COLO829 (cell line): ENCODE measurements at regions not wholly inside any gene's neighbourhood (a gene's known extent, or its start where the extent isn't known, plus 50 kb on each side); places are given as distances from the start of the nearest gene placed in this dataset.
"Not testable (repeated sequence)": the region's sequence is repeated elsewhere in the genome, so short reads cannot be mapped to it uniquely, and the experiment has no call there.

Experiments
- DNase-seq: peaks from one replicate; pipeline ENCODE4 v3.0.0; 2012; ENCODE audit warnings: low spot score

- DNase-seq: no peak
Measured at GRCh38 chr12:28689398-28690175, 459.5 kb upstream of the FAR2 start.

- no peak for DNase-seq
Measured at GRCh38 chr12:28693565-28694219, 455.4 kb upstream of the FAR2 start.

DNA sequence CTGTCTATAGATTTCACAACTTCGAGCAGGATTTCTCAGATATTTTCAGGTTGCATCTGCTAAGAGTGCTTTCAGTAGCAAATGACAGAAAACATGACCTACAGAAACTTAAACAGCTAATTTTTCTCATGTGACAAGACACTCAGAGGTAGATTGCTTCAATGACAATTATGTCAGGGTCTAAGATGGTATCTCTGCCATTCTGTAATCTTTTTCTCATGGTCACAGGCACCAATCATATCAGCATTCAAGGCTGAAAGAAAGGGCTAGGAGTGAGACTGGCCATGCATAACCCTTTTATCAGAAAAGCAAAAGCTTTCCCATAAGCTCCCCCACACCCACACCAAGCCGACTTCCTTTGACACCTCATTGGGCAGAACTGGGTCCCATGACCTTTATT is 450.5 kb upstream of the FAR2 start:
- DNase-seq: no peak

GRCh38 chr12:28699029-28699428 is 450.0 kb upstream of the FAR2 start:
- no peak for DNase-seq

GRCh38 chr12:28700161-28700560 is 448.9 kb upstream of the FAR2 start:
- DNase-seq: no peak

- DNase-seq: no peak
Measured at GRCh38 chr12:28704477-28705169, 444.5 kb upstream of the FAR2 start.

DNA sequence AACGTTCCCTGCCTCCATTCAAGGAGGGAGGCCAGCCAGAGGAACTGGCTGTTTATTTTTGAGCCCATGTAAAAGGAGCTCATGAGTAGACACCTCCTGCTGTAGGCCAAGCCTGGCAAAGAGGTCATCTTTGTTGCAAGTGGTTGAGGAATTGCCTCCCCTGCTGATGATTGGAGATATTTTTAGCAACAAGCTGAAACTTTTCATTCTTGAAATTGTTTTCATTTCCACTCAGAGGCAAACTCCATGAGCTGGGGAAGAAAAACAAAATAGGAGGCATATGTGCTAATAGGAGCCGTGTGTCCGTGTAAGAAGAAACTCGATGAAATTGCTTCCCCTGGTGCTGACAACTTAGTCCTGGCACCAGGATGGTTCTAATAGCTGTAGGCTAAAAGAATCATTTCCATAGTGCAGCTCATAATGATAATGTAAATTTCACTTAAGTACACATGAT is 440.1 kb upstream of the FAR2 start:
- no peak for DNase-seq

GRCh38 chr12:28709986-28710685 is 438.9 kb upstream of the FAR2 start:
- no peak for DNase-seq

GRCh38 chr12:28710882-28711281 is 438.2 kb upstream of the FAR2 start:
- no peak for DNase-seq

GRCh38 chr12:28711421-28711820 is 437.7 kb upstream of the FAR2 start:
- DNase-seq: no peak

- no peak for DNase-seq
Measured at GRCh38 chr12:28742791-28743190, 406.3 kb upstream of the FAR2 start.

DNA sequence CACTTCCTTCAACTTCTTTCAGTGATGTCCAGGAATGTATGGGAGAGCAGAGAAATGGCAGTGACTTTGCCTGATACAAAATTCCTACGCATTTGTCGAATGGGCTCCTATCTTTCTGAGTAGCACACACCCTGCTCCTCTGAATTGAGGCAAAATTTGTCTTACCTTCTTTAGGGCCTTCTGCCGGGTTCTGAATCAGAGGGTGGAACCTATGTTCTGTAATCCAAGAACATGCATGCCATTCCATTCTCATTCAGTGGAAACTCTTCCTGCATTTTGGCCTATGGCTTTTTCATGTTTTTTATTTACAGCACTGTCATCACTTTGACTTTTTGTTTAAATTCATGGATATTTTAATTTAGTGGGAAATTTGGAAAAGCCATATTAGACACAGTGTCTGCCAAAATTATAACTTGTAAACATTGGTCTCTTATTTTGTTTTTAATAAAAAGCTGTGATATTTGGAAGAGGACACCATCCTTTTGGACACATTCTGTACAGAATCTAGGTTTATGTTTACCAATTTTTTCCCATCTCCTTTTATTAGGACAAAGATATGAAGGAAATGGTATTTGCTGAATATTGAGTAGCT is 402.2 kb upstream of the FAR2 start:
- no peak for DNase-seq

DNA sequence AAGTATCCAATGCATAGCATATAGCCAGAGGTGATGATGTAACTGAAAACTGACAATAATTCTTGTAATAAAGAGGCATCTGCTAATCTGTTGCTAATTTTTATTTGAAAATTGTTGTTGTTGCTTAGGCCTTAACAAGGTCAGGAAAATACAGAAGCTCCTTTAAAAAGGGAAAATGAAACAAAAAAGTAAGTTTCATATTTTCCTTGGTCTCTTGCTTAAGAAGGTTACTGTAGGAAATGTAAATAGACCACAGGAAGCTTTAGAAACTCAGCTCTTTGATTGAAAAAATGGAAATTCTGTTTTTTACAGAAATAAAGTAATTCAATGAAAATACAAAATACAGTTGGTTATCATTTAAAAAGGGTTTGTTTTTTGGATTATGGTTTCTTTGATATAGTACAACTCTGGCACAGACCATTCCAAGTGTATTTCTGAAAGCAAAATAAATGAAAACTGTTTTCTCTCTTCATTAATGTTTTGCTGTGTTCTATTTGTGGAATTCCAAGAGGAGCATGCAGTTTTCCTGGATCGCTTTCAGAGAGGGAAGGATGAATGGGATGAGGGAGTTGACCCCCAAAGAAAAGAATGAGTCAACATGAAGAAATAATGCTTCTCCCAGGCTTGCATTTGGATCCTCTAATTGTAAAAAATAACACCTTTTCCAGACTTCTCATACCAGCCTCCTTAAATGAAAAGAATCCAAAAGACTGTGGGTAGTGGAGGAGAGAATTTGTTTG is 398.0 kb upstream of the FAR2 start:
- DNase-seq: no peak

DNA sequence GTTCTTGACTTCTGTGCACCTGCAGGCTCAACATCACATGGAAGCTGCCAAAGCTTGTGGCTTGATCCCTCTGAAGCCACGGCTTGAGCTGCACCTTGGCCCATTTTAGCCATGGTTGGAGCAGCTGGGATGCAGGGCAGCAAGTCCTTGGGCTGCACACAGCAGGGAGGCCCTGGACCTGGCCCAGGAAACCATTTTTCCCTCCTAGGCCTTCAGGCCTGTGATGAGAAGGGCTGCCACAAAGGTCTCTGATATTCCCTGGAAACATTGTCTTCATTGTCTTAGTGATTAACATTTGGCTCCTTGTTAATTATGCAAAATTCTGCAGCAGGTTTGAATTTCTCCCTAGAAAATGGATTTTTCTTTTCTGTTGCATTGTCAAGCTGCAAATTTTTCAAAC is 394.1 kb upstream of the FAR2 start:
- DNase-seq: no peak

DNA sequence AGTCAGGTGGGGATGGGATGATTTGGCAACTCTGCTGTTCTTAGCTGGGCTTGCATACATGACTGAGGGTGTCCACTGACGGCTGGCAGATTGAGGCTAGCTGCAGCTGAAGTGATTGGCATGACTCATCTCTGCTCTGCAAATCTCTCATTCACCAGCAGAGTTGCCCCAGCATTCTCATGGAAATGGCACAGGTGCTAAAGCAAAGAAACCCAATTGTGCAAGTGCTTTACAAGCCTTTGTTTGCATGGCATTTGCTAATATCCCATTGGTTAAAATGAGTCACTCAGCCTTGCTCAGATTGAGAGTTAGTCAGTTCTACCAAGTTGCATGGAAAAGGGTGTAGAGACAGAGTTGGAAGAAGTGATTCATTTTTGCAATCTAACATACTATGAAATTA is 389.7 kb upstream of the FAR2 start:
- DNase-seq: no peak

- DNase-seq: not testable (repeated sequence)
Measured at GRCh38 chr12:28760040-28760903, 388.8 kb upstream of the FAR2 start.

GRCh38 chr12:28761897-28762296 is 387.2 kb upstream of the FAR2 start:
- DNase-seq: not testable (repeated sequence)

- DNase-seq: no peak
Measured at GRCh38 chr12:28766398-28766797, 382.7 kb upstream of the FAR2 start.

DNA sequence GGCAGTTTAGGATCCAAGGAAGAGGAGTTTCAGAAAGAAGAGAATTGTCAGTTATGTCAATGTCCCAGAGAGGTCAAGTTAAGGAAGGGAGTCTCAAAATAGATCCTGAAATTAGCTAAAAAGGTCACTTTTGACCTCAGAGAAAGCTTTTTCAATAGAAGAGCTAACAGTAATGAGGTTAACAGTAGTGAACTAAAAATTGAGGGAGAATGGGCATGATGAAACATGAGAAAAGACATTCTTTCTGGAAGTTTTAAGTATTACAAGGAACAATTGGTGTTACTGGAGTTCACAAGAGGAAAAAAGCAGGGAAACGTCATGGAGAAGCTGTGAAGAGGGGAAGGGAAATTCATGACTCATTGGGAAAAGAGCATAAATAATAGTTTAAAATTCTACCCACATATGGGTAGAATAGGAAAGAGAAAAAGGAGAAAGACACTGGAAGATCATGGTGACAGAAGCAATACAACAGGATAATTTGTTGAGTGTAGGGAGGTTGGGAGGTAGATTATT is 381.2 kb upstream of the FAR2 start:
- peak; percentile 62 for DNase-seq

DNA sequence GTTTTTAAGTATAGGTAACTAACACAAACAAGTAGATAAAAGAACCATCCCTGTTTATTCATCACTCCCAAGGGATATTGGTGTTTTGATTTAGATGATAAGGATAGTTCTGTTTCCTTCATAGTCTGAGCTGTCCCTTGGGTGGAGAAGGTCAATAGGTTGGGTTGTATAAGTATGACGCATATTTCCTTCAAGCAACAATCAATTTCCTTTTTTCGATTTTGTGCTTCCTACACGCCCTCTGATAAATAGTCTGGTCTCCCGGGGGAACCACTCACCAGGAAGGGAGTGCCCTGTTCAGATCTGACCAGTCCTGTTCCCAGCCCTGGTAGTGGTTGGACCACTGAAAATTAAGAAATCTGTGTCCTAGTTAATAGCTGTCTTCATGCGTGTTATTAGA is 378.8 kb upstream of the FAR2 start:
- peak; percentile 64 for DNase-seq
